ENCODE measurements at regions not wholly inside any gene's neighbourhood (a gene's known extent, or its start where the extent isn't known, plus 50 kb on each side); places are given as distances from the start of the nearest gene placed in this dataset.

DNA sequence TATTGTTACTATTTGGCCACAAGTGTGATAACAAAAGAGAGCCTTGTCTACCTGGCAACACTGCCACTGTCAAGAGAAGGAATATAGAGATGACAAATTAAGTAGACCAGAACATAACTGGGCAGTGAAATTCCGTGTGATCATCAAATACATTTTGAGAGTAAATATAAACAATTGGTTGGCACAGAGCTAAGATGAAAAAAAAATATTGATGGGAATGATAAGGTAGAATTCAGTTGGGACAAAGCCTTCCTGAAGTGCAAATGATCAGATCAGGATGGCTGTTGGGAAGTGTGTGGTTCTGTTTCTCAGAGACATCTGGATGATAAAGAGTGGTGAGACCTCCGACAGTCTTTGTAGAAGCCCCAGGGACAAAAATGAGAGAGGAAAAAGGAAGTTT, 205.5 kb upstream of the CAMK1G start:
- ChIA-PET CTCF (no interaction called here), POLR2A (no interaction called here)

DNA sequence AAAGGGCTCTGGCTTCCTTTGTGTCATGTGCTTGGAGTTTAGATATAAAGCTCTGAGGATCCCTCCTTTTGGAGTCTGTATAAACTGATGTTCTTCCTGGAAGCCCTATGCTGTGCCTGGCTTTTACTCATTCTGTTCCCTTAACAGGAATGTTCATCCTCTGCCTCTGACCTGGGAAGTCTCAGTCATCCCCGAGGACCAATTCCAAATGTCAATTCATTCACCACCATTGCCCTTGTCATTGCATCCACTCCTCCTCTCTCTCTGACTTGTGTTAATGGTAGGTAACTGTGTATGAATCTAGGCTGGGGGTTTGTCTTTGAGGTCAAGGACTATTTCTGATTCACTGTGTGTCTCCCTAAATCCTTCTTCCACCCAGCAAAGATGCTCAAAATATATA, 204.2 kb upstream of the CAMK1G start:
- no TSS peak for BruUV-seq (replicated peaks)

More for the DNA sequence above, 205.5 kb upstream of the CAMK1G start:
- BruUV-seq (replicated peaks) = no TSS peak
- no peak overlapping the region for H3K27ac ChIP-seq (ENCODE audit: low read length)
- no peak for ATAC-seq
- no peak overlapping the region for H3K4me3 ChIP-seq (ENCODE audit: low read depth in 2 of 2, low read length in 2 of 2)
- H3K9me3 ChIP-seq (ENCODE audit: control insufficient read depth, insufficient read depth, low read depth, low read length) = no peaks in the 10 kb centered on the region
- TF ChIP-seq, protein P1, sequence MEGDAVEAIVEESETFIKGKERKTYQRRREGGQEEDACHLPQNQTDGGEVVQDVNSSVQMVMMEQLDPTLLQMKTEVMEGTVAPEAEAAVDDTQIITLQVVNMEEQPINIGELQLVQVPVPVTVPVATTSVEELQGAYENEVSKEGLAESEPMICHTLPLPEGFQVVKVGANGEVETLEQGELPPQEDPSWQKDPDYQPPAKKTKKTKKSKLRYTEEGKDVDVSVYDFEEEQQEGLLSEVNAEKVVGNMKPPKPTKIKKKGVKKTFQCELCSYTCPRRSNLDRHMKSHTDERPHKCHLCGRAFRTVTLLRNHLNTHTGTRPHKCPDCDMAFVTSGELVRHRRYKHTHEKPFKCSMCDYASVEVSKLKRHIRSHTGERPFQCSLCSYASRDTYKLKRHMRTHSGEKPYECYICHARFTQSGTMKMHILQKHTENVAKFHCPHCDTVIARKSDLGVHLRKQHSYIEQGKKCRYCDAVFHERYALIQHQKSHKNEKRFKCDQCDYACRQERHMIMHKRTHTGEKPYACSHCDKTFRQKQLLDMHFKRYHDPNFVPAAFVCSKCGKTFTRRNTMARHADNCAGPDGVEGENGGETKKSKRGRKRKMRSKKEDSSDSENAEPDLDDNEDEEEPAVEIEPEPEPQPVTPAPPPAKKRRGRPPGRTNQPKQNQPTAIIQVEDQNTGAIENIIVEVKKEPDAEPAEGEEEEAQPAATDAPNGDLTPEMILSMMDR (IDR thresholded peaks at IDR 0.05) = no peak
- TF ChIP-seq TCF7L2 (IDR thresholded peaks at IDR 0.05; ENCODE audit: low read depth, low read length) (no peak), SIN3A (IDR thresholded peaks at IDR 0.05; ENCODE audit: borderline replicate concordance, insufficient read depth, low read depth, low read length) (no peak), POLR2AphosphoS5 (IDR thresholded peaks at IDR 0.05; ENCODE audit: low read depth, low read length) (no peak)
- TF ChIP-seq, protein P2, sequence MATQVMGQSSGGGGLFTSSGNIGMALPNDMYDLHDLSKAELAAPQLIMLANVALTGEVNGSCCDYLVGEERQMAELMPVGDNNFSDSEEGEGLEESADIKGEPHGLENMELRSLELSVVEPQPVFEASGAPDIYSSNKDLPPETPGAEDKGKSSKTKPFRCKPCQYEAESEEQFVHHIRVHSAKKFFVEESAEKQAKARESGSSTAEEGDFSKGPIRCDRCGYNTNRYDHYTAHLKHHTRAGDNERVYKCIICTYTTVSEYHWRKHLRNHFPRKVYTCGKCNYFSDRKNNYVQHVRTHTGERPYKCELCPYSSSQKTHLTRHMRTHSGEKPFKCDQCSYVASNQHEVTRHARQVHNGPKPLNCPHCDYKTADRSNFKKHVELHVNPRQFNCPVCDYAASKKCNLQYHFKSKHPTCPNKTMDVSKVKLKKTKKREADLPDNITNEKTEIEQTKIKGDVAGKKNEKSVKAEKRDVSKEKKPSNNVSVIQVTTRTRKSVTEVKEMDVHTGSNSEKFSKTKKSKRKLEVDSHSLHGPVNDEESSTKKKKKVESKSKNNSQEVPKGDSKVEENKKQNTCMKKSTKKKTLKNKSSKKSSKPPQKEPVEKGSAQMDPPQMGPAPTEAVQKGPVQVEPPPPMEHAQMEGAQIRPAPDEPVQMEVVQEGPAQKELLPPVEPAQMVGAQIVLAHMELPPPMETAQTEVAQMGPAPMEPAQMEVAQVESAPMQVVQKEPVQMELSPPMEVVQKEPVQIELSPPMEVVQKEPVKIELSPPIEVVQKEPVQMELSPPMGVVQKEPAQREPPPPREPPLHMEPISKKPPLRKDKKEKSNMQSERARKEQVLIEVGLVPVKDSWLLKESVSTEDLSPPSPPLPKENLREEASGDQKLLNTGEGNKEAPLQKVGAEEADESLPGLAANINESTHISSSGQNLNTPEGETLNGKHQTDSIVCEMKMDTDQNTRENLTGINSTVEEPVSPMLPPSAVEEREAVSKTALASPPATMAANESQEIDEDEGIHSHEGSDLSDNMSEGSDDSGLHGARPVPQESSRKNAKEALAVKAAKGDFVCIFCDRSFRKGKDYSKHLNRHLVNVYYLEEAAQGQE (IDR thresholded peaks at IDR 0.05; ENCODE audit: insufficient read depth in 1 of 2, low read depth in 2 of 2, low read length in 1 of 2) = no peak
- no peaks in the 10 kb centered on the region for H3K36me3 ChIP-seq (ENCODE audit: control insufficient read depth, insufficient read depth, low read length)
- no peaks in the 10 kb centered on the region for H3K4me1 ChIP-seq (ENCODE audit: control insufficient read depth, insufficient read depth, low read length)
- H3K27me3 ChIP-seq (ENCODE audit: control insufficient read depth, insufficient read depth, low read length) = no peaks in the 10 kb centered on the region
- no peak for DNase-seq (ENCODE audit: low read depth, low spot score)
- in situ Hi-C loops (cut with HindIII; ENCODE audit: low pct_unique_long_range_greater_than_20kb, low sequenced_read_pairs) = no loop called here
- intact Hi-C loops (cut with micrococcal nuclease; ENCODE audit: unreplicated experiment) = no loop called here

More for the DNA sequence above, 204.2 kb upstream of the CAMK1G start:
- DNase-seq (ENCODE audit: low read depth, low spot score) (no peak), ATAC-seq (no peak)
- intact Hi-C loops (cut with micrococcal nuclease; ENCODE audit: unreplicated experiment) = no loop called here
- Histone ChIP-seq H3K4me3 (ENCODE audit: low read depth in 2 of 2, low read length in 2 of 2) (no peak overlapping the region), H3K9me3 (ENCODE audit: control insufficient read depth, insufficient read depth, low read depth, low read length) (no peaks in the 10 kb centered on the region), H3K4me1 (ENCODE audit: control insufficient read depth, insufficient read depth, low read length) (no peaks in the 10 kb centered on the region), H3K36me3 (ENCODE audit: control insufficient read depth, insufficient read depth, low read length) (no peaks in the 10 kb centered on the region), H3K27me3 (ENCODE audit: control insufficient read depth, insufficient read depth, low read length) (no peaks in the 10 kb centered on the region), H3K27ac (ENCODE audit: low read length) (no peak overlapping the region)
- in situ Hi-C loops (cut with HindIII; ENCODE audit: low pct_unique_long_range_greater_than_20kb, low sequenced_read_pairs) = no loop called here
- ChIA-PET CTCF (no interaction called here), POLR2A (no interaction called here)
- TF ChIP-seq, protein P1 (IDR thresholded peaks at IDR 0.05) = no peak
- no peak for TF ChIP-seq TCF7L2 (IDR thresholded peaks at IDR 0.05; ENCODE audit: low read depth, low read length)
- TF ChIP-seq POLR2AphosphoS5 (IDR thresholded peaks at IDR 0.05; ENCODE audit: low read depth, low read length) = no peak
- no peak for TF ChIP-seq SIN3A (IDR thresholded peaks at IDR 0.05; ENCODE audit: borderline replicate concordance, insufficient read depth, low read depth, low read length)
